GM18520 (cell line): ENCODE measurements at regions not wholly inside any gene's neighbourhood (a gene's known extent, or its start where the extent isn't known, plus 50 kb on each side); places are given as distances from the start of the nearest gene placed in this dataset.
"Not testable (repeated sequence)": the region's sequence is repeated elsewhere in the genome, so short reads cannot be mapped to it uniquely, and the experiment has no call there.

Experiments used
- ATAC-seq: cut with Tn5 transposase; IDR thresholded peaks from one replicate; pipeline ENCODE4 v1.9.1; 2021; ENCODE audit not compliant: unreplicated experiment

- not testable (repeated sequence) for ATAC-seq
These were observed 127.5 kb downstream of the TMEM121 start for GRCh38 chr14:105653921-105654320.

GRCh38 chr14:105659255-105659654, 132.9 kb downstream of the TMEM121 start:
- ATAC-seq: not testable (repeated sequence)

- ATAC-seq: no peak
These were observed 133.6 kb downstream of the TMEM121 start for GRCh38 chr14:105659935-105660527.

- ATAC-seq: no peak
These were observed 134.6 kb downstream of the TMEM121 start for GRCh38 chr14:105660816-105661531.

- not testable (repeated sequence) for ATAC-seq
These were observed 135.7 kb downstream of the TMEM121 start for GRCh38 chr14:105662043-105662442.

GRCh38 chr14:105662592-105662991, 136.2 kb downstream of the TMEM121 start:
- not testable (repeated sequence) for ATAC-seq

- not testable (repeated sequence) for ATAC-seq
These were observed 136.9 kb downstream of the TMEM121 start for GRCh38 chr14:105663323-105663722.

- ATAC-seq: not testable (repeated sequence)
These were observed 137.6 kb downstream of the TMEM121 start for GRCh38 chr14:105663818-105664596.

- no peak for ATAC-seq
These were observed 138.3 kb downstream of the TMEM121 start for GRCh38 chr14:105664691-105665090.

GRCh38 chr14:105665247-105665950, 139.0 kb downstream of the TMEM121 start:
- ATAC-seq: no peak

- no peak for ATAC-seq
These were observed 139.5 kb downstream of the TMEM121 start for GRCh38 chr14:105665951-105666277.

GRCh38 chr14:105666420-105666819, 140.0 kb downstream of the TMEM121 start:
- ATAC-seq: no peak

- not testable (repeated sequence) for ATAC-seq
These were observed 140.7 kb downstream of the TMEM121 start for GRCh38 chr14:105666991-105667662.

GRCh38 chr14:105667663-105668020, 141.3 kb downstream of the TMEM121 start:
- not testable (repeated sequence) for ATAC-seq

GRCh38 chr14:105668021-105668420, 141.6 kb downstream of the TMEM121 start:
- not testable (repeated sequence) for ATAC-seq

GRCh38 chr14:105668471-105669230, 142.3 kb downstream of the TMEM121 start:
- not testable (repeated sequence) for ATAC-seq

GRCh38 chr14:105669231-105669610, 142.8 kb downstream of the TMEM121 start:
- ATAC-seq: not testable (repeated sequence)

- not testable (repeated sequence) for ATAC-seq
These were observed 143.3 kb downstream of the TMEM121 start for GRCh38 chr14:105669646-105670045.

GRCh38 chr14:105672450-105673200, 146.2 kb downstream of the TMEM121 start:
- not testable (repeated sequence) for ATAC-seq
